GM21737 (cell line): ENCODE measurements at regions not wholly inside any gene's neighbourhood (a gene's known extent, or its start where the extent isn't known, plus 50 kb on each side); places are given as distances from the start of the nearest gene placed in this dataset.
"Not testable (repeated sequence)": the region's sequence is repeated elsewhere in the genome, so short reads cannot be mapped to it uniquely, and the experiment has no call there.

Source experiments
- ATAC-seq: cut with Tn5 transposase; IDR thresholded peaks from one replicate; pipeline ENCODE4 v1.9.1; 2021; ENCODE audit warnings: mild to moderate bottlenecking, moderate library complexity; ENCODE audit not compliant: unreplicated experiment

- no peak for ATAC-seq
These were observed 537.3 kb downstream of the MFSD1 start for GRCh38 chr3:159339131-159339530.

DNA sequence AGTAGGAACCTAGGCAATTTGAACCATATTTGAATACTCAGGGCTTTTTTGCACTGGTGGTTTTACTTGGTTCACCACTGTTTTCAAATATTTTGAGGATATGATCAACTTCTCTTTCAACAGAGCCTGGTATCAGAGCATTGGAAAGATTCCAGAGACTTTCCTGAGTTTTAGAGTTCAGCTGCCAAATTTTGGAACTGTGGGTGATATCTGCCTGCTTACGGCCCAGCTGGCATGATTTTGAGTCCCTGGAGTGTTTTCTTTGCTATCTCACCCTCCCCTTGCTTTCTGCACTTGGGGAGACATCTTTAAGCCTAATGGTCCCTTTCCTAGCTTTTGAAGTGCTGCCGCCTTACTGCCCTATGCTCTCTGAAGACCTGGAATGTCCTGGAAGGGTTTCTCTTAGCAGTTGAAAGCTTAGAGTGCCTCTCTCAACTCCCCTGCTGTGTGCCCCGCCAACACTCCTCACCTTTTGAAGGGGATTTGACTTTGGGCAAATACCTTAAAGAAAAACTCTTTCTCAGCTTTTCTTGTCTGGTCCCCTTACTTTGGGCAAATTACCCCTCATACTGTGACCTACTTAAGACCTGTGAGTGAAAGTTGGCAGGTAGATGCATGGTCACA lies 539.1 kb downstream of the MFSD1 start:
- no peak for ATAC-seq

- no peak for ATAC-seq
These were observed 544.5 kb downstream of the MFSD1 start for GRCh38 chr3:159346271-159346903.

GRCh38 chr3:159348431-159348830 lies 546.6 kb downstream of the MFSD1 start:
- ATAC-seq, result no peak

DNA sequence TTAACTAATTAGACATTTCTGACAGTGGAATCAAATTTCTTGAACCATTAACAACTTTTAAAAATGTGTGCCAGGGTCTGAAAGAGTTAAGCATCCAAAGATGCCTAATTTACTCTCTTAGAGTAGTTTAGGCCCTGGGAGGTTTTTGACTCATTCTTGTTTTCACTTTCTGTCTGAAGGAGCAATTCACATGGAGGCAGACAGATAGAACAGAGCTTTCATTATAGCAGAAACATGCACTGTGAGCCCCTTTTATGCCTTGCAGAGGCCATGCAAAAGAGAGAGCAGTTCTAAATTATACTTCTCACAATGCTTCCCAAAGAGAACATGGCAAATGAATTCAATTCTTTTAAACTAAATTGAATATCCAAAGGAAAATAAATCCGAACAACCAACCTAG lies 554.8 kb downstream of the MFSD1 start:
- no peak for ATAC-seq

- no peak for ATAC-seq
These were observed 562.7 kb downstream of the MFSD1 start for GRCh38 chr3:159364511-159364910.

- no peak for ATAC-seq
These were observed 564.6 kb downstream of the MFSD1 start for GRCh38 chr3:159366476-159366875.

DNA sequence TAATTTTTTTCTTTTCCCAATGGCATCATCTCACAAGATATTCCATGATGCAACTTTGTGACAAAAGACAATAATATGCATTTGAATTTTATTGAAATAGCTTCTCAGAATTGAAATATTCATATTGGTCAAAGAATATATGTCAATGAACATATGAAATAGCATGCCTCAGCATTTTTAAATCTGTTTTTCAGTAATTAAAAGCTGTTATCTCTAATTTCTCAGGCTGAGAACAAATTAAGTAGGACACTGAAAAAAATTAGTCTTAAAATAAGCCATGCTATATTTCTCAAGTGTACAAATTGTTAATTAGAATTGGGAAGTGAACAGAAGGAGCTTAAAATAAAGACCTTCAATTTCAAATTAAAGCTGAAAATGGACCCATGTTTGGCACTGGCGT lies 570.1 kb downstream of the MFSD1 start:
- ATAC-seq, result no peak

- no peak for ATAC-seq
These were observed 576.7 kb downstream of the MFSD1 start for GRCh38 chr3:159378396-159379194.

- ATAC-seq, result no peak
These were observed 579.0 kb downstream of the MFSD1 start for GRCh38 chr3:159380891-159381290.

DNA sequence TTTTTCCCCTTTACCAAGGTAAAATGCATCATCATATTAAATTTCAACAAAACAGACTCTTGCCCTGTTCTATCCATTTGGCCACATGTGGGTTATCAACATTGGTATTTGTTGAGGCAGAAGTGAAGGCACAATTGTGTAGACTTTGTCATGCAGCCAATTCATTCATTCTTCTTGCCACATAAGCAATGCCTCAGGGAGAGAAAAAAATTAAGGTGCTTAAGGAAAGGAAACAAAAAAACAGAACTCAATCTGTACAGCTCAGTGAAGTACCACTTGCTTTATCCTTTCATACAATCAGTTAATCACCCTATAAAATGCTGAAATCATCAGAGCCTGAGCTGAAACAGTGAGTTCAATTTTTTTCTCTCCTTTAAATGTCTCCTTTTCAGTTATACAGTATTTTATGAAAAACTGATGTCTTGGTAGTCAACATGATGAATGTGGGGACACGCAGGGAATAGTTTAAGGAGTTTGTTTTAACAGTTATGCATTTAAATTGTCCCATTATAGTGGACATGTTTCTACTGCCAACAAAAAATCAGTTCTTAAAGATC lies 588.9 kb downstream of the MFSD1 start:
- ATAC-seq, result no peak

- ATAC-seq, result not testable (repeated sequence)
These were observed 591.0 kb upstream of the IL12A start for GRCh38 chr3:159397683-159398082.

GRCh38 chr3:159401069-159401468 lies 587.6 kb upstream of the IL12A start:
- no peak for ATAC-seq

- not testable (repeated sequence) for ATAC-seq
These were observed 578.9 kb upstream of the IL12A start for GRCh38 chr3:159409711-159410110.

- no peak for ATAC-seq
These were observed 575.3 kb upstream of the IL12A start for GRCh38 chr3:159413319-159413718.

GRCh38 chr3:159416856-159417255 lies 571.8 kb upstream of the IL12A start:
- ATAC-seq, result no peak

DNA sequence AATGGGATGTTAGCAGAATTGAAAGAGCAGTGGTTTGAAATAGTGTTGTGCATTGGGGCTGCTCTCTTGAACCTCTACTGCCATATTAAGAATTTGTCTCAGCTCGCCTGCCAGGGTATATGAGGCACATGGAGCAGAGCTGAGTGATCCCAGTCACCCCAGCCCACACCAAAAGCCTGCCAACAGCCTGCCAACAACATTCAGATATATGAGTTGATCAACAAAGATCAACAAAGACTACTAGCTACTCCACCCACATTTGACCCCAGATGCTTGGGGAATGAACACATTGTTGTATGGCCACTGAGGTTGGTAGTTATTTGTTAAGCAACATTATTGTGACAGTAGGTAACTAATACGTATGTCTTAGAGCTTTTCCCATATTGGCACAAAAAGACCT lies 570.9 kb upstream of the IL12A start:
- ATAC-seq, result no peak

- no peak for ATAC-seq
These were observed 569.8 kb upstream of the IL12A start for GRCh38 chr3:159418571-159419526.

GRCh38 chr3:159429702-159430101 lies 558.9 kb upstream of the IL12A start:
- no peak for ATAC-seq

DNA sequence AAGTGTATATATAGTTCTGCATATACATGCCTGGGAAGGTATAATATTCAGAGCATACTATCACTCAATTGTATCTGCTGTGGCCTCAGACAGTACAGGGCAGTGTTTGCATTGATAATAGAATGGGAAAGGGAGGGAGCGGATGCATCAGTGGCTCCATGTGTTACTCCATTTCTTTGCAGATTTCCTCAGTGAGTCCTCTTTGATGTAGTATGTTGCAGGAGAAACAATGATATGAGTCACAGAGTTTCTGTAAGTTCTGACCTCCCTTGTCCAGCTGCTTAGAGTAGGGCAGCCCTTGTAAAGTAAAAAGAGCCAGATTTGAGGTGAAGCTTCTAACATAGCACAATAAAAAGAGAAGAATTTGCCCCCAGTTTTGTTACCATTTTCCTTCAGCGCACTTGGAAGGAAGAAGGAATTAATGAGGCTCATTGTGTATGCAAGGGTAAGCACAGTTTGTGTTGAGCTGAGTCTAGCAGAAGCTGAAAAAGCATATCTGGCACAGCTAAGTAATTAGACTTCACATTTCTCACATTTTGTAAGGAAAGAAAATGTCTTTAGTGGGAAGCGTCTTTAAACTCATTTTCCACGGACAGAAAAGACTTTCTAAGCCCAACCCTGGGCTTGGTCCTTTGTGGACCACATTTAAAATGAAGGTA lies 555.8 kb upstream of the IL12A start:
- no peak for ATAC-seq
